Cardiac septum (tissue), 1 donor: ENCODE measurements at regions not wholly inside any gene's neighbourhood (a gene's known extent, or its start where the extent isn't known, plus 50 kb on each side); places are given as distances from the start of the nearest gene placed in this dataset.

Experiments
- DNase-seq: peaks from one replicate; pipeline ENCODE4 v3.0.0-alpha.2; 2020; ENCODE audit warnings: low spot score
- intact Hi-C: fragments of 100-400 bp; cut with DNase I; formaldehyde crosslinking; loops from one replicate; pipeline ENCODE4 v1.14.0; 2022
- donor health status: DM: no; HTN: no; CAD: no.

- no peak for DNase-seq
- intact Hi-C loops, result no loop called here
These were observed 130.5 kb upstream of the SMAD1 start for GRCh38 chr4:145351162-145351561.

DNA sequence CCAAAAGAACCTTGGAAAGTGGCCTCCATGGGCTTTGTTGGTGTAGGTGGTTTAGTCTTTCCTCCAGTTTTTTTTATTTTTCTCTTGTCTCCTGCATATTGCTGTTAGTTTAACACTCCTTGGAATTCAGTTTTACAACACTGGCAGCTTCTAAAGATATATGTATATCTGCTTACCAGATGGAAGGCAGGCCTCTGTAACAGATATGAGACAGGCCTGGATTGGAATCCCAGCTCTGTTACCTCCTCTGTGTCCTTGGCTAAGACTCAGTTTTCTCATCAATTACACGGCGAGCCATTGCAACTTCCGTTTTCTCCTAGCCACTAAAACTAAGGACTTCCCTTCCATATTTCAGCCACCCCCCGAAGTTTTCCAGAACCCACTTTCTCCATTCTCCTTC lies 133.4 kb upstream of the SMAD1 start:
- no peak for DNase-seq
- intact Hi-C loops, result no loop called here

GRCh38 chr4:145347684-145348083 lies 134.0 kb upstream of the SMAD1 start:
- intact Hi-C loops, result no loop called here
- no peak for DNase-seq

- no peak for DNase-seq
- intact Hi-C loops, result no loop called here
These were observed 135.6 kb upstream of the SMAD1 start for GRCh38 chr4:145346081-145346480.

- no peak for DNase-seq
- intact Hi-C loops, result no loop called here
These were observed 136.3 kb upstream of the SMAD1 start for GRCh38 chr4:145345401-145345800.

DNA sequence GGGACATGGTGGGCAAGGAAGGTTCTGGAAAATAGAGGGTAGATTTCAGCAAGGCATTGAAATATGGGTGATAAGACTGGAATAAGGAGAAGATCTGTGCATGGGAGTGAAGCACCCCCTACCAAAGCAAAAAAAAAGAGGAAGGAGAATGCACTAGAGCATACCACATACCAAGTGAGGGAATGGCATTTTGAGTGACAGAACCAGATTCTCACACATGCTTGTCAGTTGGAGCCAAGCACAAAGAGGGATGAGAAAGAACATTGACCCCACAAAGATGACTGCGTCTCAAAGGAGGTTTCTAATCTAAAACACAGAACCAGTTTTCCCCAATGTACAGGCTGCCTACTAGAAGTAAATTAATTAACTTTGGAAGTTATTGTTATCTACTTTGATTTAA lies 140.3 kb upstream of the SMAD1 start:
- no peak for DNase-seq
- intact Hi-C loops, result no loop called here

GRCh38 chr4:145340071-145340675 lies 141.5 kb upstream of the SMAD1 start:
- DNase-seq, result no peak
- intact Hi-C loops, result no loop called here

DNA sequence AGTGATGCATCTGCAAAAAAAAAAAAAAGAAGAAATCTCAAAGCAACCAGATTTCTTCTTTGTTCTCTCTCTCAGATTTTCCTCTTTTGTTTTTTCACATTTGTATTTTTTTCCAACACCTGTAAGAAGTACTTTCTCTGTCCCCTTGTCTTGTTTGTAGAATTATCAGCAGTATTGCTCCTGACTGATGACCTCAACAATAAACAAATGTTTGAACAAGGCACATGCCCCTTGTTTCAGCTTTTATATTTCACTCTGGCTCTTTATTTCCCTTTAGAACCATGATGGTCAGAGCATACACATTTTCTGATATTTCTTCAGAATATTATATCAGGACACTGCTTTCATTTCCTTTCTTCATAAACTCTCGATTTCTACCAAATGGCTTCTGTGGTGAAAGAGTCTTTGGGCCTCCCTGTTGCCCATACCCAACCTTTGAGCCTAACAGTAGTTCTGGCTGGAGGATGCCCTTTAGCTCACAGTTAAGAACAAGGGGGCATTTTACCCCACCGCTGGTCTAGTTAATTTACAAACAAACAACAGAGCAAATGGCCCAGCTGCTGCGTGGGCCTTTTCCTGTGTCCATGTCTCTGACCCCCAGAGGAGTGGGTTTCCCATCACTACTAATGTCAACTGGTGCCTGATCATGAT lies 142.5 kb upstream of the SMAD1 start:
- intact Hi-C loops, result no loop called here
- DNase-seq, result no peak

GRCh38 chr4:145338568-145338967 lies 143.1 kb upstream of the SMAD1 start:
- intact Hi-C loops, result no loop called here
- DNase-seq, result no peak

- no peak for DNase-seq
- intact Hi-C loops, result no loop called here
These were observed 144.3 kb upstream of the SMAD1 start for GRCh38 chr4:145337391-145337790.

- intact Hi-C loops, result no loop called here
- no peak for DNase-seq
These were observed 147.9 kb upstream of the SMAD1 start for GRCh38 chr4:145333786-145334185.

DNA sequence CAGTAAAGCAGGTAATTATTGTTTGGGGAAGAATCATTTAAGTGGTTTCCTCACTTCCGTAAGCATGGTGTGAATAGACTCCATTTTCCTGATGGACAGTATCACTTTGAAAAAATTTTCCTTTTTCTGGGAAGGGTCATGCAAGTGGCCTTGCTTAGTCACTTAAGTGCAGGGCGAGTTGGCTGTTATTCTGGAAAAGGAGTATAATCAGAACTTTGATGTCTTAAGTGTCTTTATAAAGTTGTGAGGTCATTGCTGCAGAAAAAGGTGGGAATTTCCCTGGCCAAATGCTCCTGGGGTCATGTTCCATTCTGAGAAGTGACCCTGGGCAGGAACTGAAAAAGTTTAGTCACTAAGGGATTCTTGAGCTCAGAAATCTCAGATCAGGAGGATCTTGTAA lies 146.1 kb upstream of the OTUD4 start:
- no peak for DNase-seq
- intact Hi-C loops, result loop anchor here (10.0 kb wide), 1 partner anchor 138 kb away; no protein-coding TSS in a partner anchor

DNA sequence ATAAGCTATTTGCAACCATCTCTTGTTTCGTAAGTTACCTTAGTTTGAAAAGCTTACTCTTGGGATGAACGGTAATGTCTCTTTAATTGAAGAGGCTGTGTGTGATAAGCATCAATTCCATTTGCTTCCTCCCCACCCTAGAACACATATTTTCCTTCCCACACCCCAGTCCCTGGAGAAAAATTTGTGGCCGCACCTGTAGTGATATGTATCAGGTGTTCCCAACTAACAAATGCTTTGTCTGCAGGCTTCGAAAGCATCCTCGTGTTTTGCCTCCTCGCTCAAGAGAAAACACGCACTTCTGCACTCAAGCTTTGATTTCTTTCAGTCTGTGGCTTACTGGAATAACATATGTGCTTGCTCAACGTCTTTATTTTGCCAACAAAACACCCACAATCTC lies 143.8 kb upstream of the OTUD4 start:
- no peak for DNase-seq
- intact Hi-C loops, result loop anchor here (10.0 kb wide), 1 partner anchor 141 kb away; no protein-coding TSS in a partner anchor

DNA sequence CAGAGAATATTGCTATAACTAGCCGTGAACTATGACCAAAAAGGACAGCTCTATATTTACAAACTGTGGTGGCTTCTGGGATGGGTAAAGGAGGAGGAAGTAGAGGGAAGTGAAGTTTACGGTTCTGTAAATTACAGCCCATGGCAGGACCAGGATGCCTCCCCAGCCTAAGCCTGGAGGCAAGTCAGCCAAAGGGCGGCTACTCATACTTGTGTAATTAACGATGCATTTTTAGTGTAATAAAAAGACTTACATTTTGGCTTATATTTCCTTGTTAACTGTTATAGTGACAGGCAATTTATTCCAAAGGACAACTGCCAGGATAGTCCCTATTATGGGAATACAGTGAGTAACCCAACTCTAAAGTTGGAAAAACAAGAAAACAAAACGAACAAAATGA lies 139.9 kb upstream of the OTUD4 start:
- no peak for DNase-seq
- intact Hi-C loops, result loop anchor here (10.0 kb wide), 1 partner anchor 145 kb away; no protein-coding TSS in a partner anchor

- no peak for DNase-seq
- intact Hi-C loops, result loop anchor here (10.0 kb wide), 1 partner anchor 145 kb away; no protein-coding TSS in a partner anchor
These were observed 139.4 kb upstream of the OTUD4 start for GRCh38 chr4:145319751-145320150.

DNA sequence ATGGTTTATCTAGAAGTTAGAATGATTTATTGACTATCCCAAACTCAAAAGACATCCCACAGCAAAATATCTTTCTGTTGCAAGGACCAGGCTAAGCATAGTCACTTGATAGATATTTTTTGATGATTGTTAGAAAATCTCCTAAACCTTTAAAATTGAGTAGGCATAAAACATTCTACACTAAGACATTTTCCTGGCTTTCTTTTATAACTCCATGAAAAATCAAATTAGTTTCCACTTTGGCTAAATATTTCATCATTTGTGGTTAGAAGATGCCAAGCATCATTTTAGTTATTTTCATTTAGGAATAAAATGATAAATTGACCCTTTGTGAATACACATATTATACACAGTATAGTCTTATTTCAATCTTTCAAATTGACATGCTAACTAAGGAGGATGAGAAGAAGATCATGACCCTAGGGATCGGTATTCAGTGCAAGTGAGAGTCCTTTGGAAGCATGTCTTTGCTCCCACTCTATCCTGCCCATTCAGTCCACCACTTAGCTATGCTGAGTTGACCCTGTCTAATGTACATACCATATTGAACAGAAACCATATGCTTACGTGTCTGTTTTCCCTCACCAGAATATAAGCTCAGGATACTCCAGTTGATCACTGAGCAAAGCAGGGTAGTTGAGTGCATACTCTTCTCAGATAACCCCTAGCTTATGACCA lies 136.6 kb upstream of the OTUD4 start:
- DNase-seq, result no peak
- intact Hi-C loops, result no loop called here

GRCh38 chr4:145315811-145316225 lies 135.4 kb upstream of the OTUD4 start:
- intact Hi-C loops, result no loop called here
- DNase-seq, result no peak

DNA sequence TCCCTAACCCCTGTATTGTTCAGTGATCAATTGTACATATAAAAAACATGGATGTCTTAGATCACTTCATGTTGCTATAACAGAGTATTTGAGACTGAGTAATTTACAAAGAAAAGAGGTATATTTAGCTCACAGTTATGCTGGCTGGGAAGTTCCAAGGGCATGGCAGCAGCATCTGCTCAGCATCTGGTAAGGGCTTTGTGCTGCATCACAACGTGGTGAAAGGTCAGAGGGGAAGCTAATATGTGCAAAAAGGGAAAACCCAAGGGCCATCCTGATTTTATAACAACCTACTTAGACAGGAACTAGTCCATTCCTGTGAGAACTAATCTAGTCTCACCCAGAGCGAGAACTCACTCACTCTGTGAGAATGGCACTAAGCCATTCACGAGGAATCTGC lies 128.2 kb upstream of the OTUD4 start:
- DNase-seq, result no peak
- intact Hi-C loops, result no loop called here

GRCh38 chr4:145307763-145308430 lies 127.5 kb upstream of the OTUD4 start:
- intact Hi-C loops, result no loop called here
- no peak for DNase-seq

- no peak for DNase-seq
- intact Hi-C loops, result no loop called here
These were observed 126.7 kb upstream of the OTUD4 start for GRCh38 chr4:145307120-145307519.
